BLaER1 treated with 17β-estradiol and CSF1 and Interleukin-3, amounts not matched to agents 10 nM and 100 nM (cell line): ENCODE measurements at regions not wholly inside any gene's neighbourhood (a gene's known extent, or its start where the extent isn't known, plus 50 kb on each side); places are given as distances from the start of the nearest gene placed in this dataset.

Experiments used
- H3K27ac ChIP-seq, 11 experiments: shearing (Covaris generic); formaldehyde crosslinking; 2 replicates each; pipeline ENCODE4 v1.8.1; 2022
- H3K27me3 ChIP-seq, 11 experiments: shearing (Covaris generic); formaldehyde crosslinking; 2 replicates each; pipeline ENCODE4 v1.8.1; 2022
- H3K36me3 ChIP-seq, 11 experiments: shearing (Covaris generic); formaldehyde crosslinking; 2 replicates each; pipeline ENCODE4 v1.8.1; 2022
- H3K4me1 ChIP-seq, 10 experiments: shearing (Covaris generic); formaldehyde crosslinking; 2 replicates each; pipeline ENCODE4 v1.8.1; 2022
- H3K4me2 ChIP-seq, 11 experiments: shearing (Covaris generic); formaldehyde crosslinking; 2 replicates each; pipeline ENCODE4 v1.8.1; 2022
- H3K4me3 ChIP-seq, 10 experiments: shearing (Covaris generic); formaldehyde crosslinking; 2 replicates each; pipeline ENCODE4 v1.8.1; 2022
- H3K9ac ChIP-seq, 11 experiments: shearing (Covaris generic); formaldehyde crosslinking; 2 replicates each; pipeline ENCODE4 v1.8.1; 2022
- H3K9me3 ChIP-seq, 11 experiments: shearing (Covaris generic); formaldehyde crosslinking; replicated peaks in 1 of 11; 2 replicates each; pipeline ENCODE4 v1.8.1; 2022
- H4K20me1 ChIP-seq, 11 experiments: shearing (Covaris generic); formaldehyde crosslinking; 2 replicates each; pipeline ENCODE4 v1.8.1; 2022
- Cebpa-rat ChIP-seq, 11 experiments: shearing (Covaris generic); IDR thresholded peaks; 2 replicates each; pipeline ENCODE4 v1.8.1; 2022

DNA sequence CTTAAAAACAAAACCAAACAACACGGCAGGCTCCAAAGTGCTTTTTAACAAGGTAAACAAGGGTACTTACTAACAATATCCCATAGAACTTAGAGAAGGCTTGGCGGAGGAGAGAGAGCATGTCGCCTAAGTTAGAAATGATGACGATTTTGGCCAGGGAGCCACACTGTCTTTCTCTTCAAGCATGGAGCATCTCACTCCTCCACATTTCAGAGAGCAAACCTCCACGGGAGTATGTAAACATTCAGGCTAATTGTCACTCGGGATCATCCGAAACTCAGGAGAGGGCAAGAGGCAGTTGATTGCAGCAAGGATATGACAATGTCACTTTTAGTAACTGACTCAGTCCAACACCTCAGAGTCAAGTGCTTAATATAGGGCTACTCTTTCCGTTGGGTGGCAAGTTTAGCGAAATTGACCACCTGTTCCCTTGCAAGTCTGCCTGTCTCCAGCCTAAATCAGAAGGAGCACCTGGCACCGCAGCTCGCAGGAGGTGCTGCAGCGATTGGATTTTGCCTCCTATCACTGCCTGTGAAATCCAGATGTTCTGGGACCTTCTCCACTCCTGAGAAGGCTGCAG is 65.8 kb upstream of the RPS6KA2 start:
- peaks cover 0 to 40% (median 0%) of the 10 kb centered on the region in 11 experiments; a peak in 8 of 22 replicates for H3K27me3 ChIP-seq
- TF ChIP-seq Cebpa-rat (IDR thresholded peaks at IDR 0.05), result no peak

GRCh38 chr6:166691746-166692145 is 64.7 kb upstream of the RPS6KA2 start:
- H3K36me3 ChIP-seq, result no peaks in the 10 kb centered on the region
- no peak overlapping the region for H3K9ac ChIP-seq
- no peak overlapping the region for H3K27ac ChIP-seq
- H4K20me1 ChIP-seq, result peaks cover 0 to 9% (median 0%) of the 10 kb centered on the region in 11 experiments; a peak in 1 of 22 replicates
- no peak overlapping the region for H3K4me3 ChIP-seq
- peaks cover 0 to 40% (median 0%) of the 10 kb centered on the region in 11 experiments; a peak in 8 of 22 replicates for H3K27me3 ChIP-seq
- peak overlapping the region; percentile 21 to 80 (median 57); a peak in 21 of 22 replicates for H3K4me2 ChIP-seq
- no peaks in the 10 kb centered on the region for H3K9me3 ChIP-seq
- TF ChIP-seq Cebpa-rat (IDR thresholded peaks at IDR 0.05), result no peak
- H3K4me1 ChIP-seq, result peaks cover 13 to 75% (median 59%) of the 10 kb centered on the region in 10 experiments; a peak in 19 of 20 replicates

More for the DNA sequence above, 65.8 kb upstream of the RPS6KA2 start:
- no peak overlapping the region for H3K4me3 ChIP-seq
- no peaks in the 10 kb centered on the region for H3K36me3 ChIP-seq
- H3K4me1 ChIP-seq, result peaks cover 21 to 75% (median 64%) of the 10 kb centered on the region in 10 experiments
- H3K9me3 ChIP-seq, result no peaks in the 10 kb centered on the region
- H4K20me1 ChIP-seq, result peaks cover 0 to 9% (median 0%) of the 10 kb centered on the region in 11 experiments; a peak in 1 of 22 replicates
- H3K27ac ChIP-seq, result no peak overlapping the region
- H3K9ac ChIP-seq, result no peak overlapping the region
- H3K4me2 ChIP-seq, result peak overlapping the region in 4 of 11 experiments; percentile 8 to 16 (median 11); a peak in 2 of 22 replicates

DNA sequence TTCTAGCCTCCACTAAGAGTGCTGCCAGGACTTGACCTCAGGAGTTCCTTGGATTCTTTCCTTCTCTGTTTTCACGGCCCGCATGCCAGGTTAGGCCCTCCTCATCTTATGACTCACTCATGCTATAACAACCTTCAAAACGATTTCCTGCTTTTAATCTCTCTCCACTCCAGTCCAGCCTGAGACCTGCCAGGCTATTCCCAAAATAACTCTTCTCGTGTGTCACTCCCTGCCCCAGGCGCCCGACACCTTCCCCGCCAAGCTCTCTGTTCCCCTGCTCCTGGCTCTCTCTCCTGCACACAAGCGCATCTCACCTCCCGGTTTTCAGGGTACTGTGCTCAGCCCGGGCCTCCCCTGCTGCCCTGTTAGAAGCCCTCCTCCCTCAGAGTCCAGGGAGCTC is 64.1 kb upstream of the RPS6KA2 start:
- H3K9ac ChIP-seq, result no peak overlapping the region
- no peak for TF ChIP-seq Cebpa-rat (IDR thresholded peaks at IDR 0.05)

GRCh38 chr6:166689687-166690086 is 62.6 kb upstream of the RPS6KA2 start:
- Histone ChIP-seq H3K27ac (no peak overlapping the region), H3K4me3 (no peak overlapping the region), H3K27me3 (peaks cover 0 to 40% (median 0%) of the 10 kb centered on the region in 11 experiments; a peak in 8 of 22 replicates), H3K4me2 (peak overlapping the region in 9 of 11 experiments; percentile 29 to 80 (median 68); a peak in 18 of 22 replicates), H3K4me1 (peaks cover 10 to 64% (median 50%) of the 10 kb centered on the region in 10 experiments; a peak in 19 of 20 replicates), H3K36me3 (no peaks in the 10 kb centered on the region), H3K9me3 (no peaks in the 10 kb centered on the region), H4K20me1 (peaks cover 0 to 9% (median 0%) of the 10 kb centered on the region in 11 experiments; a peak in 1 of 22 replicates), H3K9ac (no peak overlapping the region)
- no peak for TF ChIP-seq Cebpa-rat (IDR thresholded peaks at IDR 0.05)

More for the DNA sequence above, 64.1 kb upstream of the RPS6KA2 start:
- no peak overlapping the region for H3K4me3 ChIP-seq
- no peak overlapping the region for H3K27ac ChIP-seq
- H4K20me1 ChIP-seq, result peaks cover 0 to 9% (median 0%) of the 10 kb centered on the region in 11 experiments; a peak in 1 of 22 replicates
- H3K36me3 ChIP-seq, result no peaks in the 10 kb centered on the region
- peaks cover 10 to 69% (median 54%) of the 10 kb centered on the region in 10 experiments; a peak in 19 of 20 replicates for H3K4me1 ChIP-seq
- peak overlapping the region in 10 of 11 experiments; percentile 21 to 80 (median 62); a peak in 19 of 22 replicates for H3K4me2 ChIP-seq
- peaks cover 0 to 40% (median 0%) of the 10 kb centered on the region in 11 experiments; a peak in 8 of 22 replicates for H3K27me3 ChIP-seq
- no peaks in the 10 kb centered on the region for H3K9me3 ChIP-seq

GRCh38 chr6:166688901-166689300 is 61.9 kb upstream of the RPS6KA2 start:
- TF ChIP-seq Cebpa-rat (IDR thresholded peaks at IDR 0.05), result no peak
- Histone ChIP-seq H3K36me3 (no peaks in the 10 kb centered on the region), H3K9ac (no peak overlapping the region), H3K27ac (no peak overlapping the region), H3K4me2 (peak overlapping the region in 8 of 11 experiments; percentile 47 to 80 (median 70); a peak in 15 of 22 replicates), H3K4me1 (peaks cover 10 to 64% (median 50%) of the 10 kb centered on the region in 10 experiments; a peak in 19 of 20 replicates), H3K4me3 (no peak overlapping the region), H4K20me1 (peaks cover 0 to 9% (median 0%) of the 10 kb centered on the region in 11 experiments; a peak in 2 of 22 replicates), H3K9me3 (no peaks in the 10 kb centered on the region), H3K27me3 (peaks cover 0 to 40% (median 0%) of the 10 kb centered on the region in 11 experiments; a peak in 8 of 22 replicates)

- H3K36me3 ChIP-seq, result no peaks in the 10 kb centered on the region
- H3K27ac ChIP-seq, result no peak overlapping the region
- peaks cover 0 to 9% (median 0%) of the 10 kb centered on the region in 11 experiments; a peak in 2 of 22 replicates for H4K20me1 ChIP-seq
- H3K9me3 ChIP-seq, result no peaks in the 10 kb centered on the region
- no peak for TF ChIP-seq Cebpa-rat (IDR thresholded peaks at IDR 0.05)
- peaks cover 0 to 40% (median 0%) of the 10 kb centered on the region in 11 experiments; a peak in 8 of 22 replicates for H3K27me3 ChIP-seq
- H3K4me2 ChIP-seq, result peak overlapping the region in 8 of 11 experiments; percentile 47 to 80 (median 70); a peak in 14 of 22 replicates
- H3K9ac ChIP-seq, result no peak overlapping the region
- peaks cover 10 to 62% (median 50%) of the 10 kb centered on the region in 10 experiments; a peak in 19 of 20 replicates for H3K4me1 ChIP-seq
- no peak overlapping the region for H3K4me3 ChIP-seq
These were observed 60.8 kb upstream of the RPS6KA2 start for GRCh38 chr6:166687879-166688205.

GRCh38 chr6:166687070-166687878 is 60.2 kb upstream of the RPS6KA2 start:
- peaks cover 0 to 36% (median 0%) of the 10 kb centered on the region in 11 experiments; a peak in 8 of 22 replicates for H3K27me3 ChIP-seq
- no peak for TF ChIP-seq Cebpa-rat (IDR thresholded peaks at IDR 0.05)
- no peak overlapping the region for H3K9ac ChIP-seq
- H3K4me2 ChIP-seq, result peak overlapping the region in 8 of 11 experiments; percentile 47 to 80 (median 70); a peak in 13 of 22 replicates
- H3K27ac ChIP-seq, result no peak overlapping the region
- H3K9me3 ChIP-seq, result no peaks in the 10 kb centered on the region
- peaks cover 0 to 9% (median 0%) of the 10 kb centered on the region in 11 experiments; a peak in 2 of 22 replicates for H4K20me1 ChIP-seq
- H3K4me3 ChIP-seq, result no peak overlapping the region
- H3K36me3 ChIP-seq, result no peaks in the 10 kb centered on the region
- peaks cover 10 to 57% (median 50%) of the 10 kb centered on the region in 10 experiments; a peak in 19 of 20 replicates for H3K4me1 ChIP-seq

DNA sequence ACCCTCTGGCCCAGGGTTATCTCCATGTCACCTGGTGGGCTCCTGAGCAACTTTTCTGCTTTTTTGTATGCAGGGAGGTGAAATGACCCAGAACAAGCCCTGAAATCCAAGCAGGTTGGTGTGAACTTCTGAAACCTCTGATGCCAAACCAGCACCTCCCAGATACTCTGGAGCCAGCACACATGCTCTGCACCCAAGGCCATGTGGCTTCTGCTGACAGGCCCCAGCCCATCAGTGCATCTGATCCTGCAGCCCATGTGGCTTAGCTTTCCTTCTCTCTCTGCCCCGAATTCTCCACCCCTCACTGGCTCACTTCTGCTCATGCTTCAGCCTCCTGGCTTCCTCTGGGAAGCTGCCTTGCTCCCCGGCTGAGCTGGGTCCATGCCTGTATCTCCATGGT is 59.3 kb upstream of the RPS6KA2 start:
- H3K36me3 ChIP-seq, result no peaks in the 10 kb centered on the region
- H3K4me3 ChIP-seq, result no peak overlapping the region
- peaks cover under 1 to 48% (median 41%) of the 10 kb centered on the region in 10 experiments; a peak in 17 of 20 replicates for H3K4me1 ChIP-seq
- H3K4me2 ChIP-seq, result no peak overlapping the region
- peaks cover 0 to 32% (median 0%) of the 10 kb centered on the region in 11 experiments; a peak in 8 of 22 replicates for H3K27me3 ChIP-seq
- peaks cover 0 to 9% (median 0%) of the 10 kb centered on the region in 11 experiments; a peak in 2 of 22 replicates for H4K20me1 ChIP-seq
- H3K9ac ChIP-seq, result no peak overlapping the region
- no peak for TF ChIP-seq Cebpa-rat (IDR thresholded peaks at IDR 0.05)
- H3K9me3 ChIP-seq, result no peaks in the 10 kb centered on the region
- no peak overlapping the region for H3K27ac ChIP-seq
